Coronary artery (tissue), 2 donors: ENCODE measurements at regions not wholly inside any gene's neighbourhood (a gene's known extent, or its start where the extent isn't known, plus 50 kb on each side); places are given as distances from the start of the nearest gene placed in this dataset.
"Not testable (repeated sequence)": the region's sequence is repeated elsewhere in the genome, so short reads cannot be mapped to it uniquely, and the experiment has no call there.

Experiments used
- DNase-seq: peaks from one replicate; pipeline ENCODE4 v3.0.0-alpha.2; 2017; ENCODE audit warnings: low spot score
- H3K27ac ChIP-seq, 2 donors: fragments of 200-600 bp; sonication (generic); one replicate each; pipeline ENCODE4 v1.5.1; 2016 to 2019
- H3K4me3 ChIP-seq: fragments of 200-600 bp; sonication (generic); 2 replicates; pipeline ENCODE4 v1.5.1; 2016; ENCODE audit warnings: mild to moderate bottlenecking, moderate library complexity
- TF ChIP-seq, protein P1 (sequence below): fragments of 200-600 bp; sonication (generic); IDR thresholded peaks from one replicate; pipeline ENCODE4 v1.5.1; 2019; ENCODE audit warnings: antibody characterized with exemption

DNA sequence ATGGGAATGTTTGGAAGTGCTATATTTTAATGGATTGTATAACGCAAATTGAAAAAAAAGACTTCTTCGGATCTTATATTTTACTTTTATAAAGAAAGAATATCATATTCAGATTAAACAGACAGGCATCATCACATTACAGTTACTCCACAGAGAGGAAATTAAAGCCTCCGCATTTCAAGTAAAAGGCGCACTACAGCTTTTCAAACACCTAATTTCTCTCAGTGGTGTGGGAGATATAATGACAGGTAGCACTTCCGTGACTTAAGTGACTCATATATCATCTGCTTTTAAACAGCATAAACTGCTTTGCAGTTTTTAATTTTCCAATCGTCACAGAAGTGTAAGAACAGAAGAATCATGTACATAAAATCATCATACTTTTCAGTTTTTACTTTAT, 751.4 kb downstream of the FSCB start:
- no peak overlapping the region for H3K27ac ChIP-seq
- no peak overlapping the region for H3K4me3 ChIP-seq
- TF ChIP-seq, protein P1, sequence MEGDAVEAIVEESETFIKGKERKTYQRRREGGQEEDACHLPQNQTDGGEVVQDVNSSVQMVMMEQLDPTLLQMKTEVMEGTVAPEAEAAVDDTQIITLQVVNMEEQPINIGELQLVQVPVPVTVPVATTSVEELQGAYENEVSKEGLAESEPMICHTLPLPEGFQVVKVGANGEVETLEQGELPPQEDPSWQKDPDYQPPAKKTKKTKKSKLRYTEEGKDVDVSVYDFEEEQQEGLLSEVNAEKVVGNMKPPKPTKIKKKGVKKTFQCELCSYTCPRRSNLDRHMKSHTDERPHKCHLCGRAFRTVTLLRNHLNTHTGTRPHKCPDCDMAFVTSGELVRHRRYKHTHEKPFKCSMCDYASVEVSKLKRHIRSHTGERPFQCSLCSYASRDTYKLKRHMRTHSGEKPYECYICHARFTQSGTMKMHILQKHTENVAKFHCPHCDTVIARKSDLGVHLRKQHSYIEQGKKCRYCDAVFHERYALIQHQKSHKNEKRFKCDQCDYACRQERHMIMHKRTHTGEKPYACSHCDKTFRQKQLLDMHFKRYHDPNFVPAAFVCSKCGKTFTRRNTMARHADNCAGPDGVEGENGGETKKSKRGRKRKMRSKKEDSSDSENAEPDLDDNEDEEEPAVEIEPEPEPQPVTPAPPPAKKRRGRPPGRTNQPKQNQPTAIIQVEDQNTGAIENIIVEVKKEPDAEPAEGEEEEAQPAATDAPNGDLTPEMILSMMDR, result no peak
- no peak for DNase-seq

DNA sequence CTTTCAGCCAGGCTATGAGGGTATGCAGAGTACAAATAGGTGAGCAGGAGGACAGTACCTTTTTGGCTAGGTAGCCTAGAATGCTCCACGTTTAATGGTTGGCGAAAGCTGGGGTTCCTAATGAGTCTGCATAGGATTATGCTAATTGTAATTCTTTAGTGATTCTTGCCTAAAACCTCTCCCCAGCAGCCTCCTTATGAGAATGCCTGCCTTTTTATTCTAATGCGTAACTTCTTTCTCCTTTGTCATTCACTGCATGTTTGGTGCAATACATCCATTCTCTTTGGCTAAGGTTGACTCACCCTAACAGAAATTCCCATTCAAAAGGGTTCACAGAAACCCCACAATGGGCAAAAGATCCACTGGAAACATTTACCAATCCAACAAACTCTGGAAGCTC, 752.2 kb downstream of the FSCB start:
- Histone ChIP-seq H3K4me3 (no peak overlapping the region), H3K27ac (no peak overlapping the region)
- DNase-seq, result no peak
- TF ChIP-seq, protein P1, result no peak

DNA sequence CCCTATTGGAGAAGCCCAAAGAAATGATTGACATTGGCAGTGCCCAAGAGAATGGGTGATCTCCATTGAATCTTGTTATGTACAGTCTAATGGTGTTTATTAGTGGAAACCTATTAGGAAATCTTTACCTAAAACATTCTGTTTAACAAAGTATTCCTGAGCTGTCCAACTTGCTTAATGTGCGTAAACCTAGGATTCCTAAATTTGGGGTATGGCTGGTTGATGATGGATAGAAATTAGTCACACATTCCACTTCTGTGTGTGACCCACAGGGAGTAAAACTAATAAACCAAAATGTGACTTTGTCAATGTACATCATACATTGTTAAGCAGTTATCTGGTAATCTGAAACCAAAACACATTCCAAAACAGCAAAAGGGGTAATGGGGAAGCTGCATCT, 761.3 kb downstream of the FSCB start:
- TF ChIP-seq, protein P1, result no peak
- H3K4me3 ChIP-seq, result no peak overlapping the region
- DNase-seq, result no peak

DNA sequence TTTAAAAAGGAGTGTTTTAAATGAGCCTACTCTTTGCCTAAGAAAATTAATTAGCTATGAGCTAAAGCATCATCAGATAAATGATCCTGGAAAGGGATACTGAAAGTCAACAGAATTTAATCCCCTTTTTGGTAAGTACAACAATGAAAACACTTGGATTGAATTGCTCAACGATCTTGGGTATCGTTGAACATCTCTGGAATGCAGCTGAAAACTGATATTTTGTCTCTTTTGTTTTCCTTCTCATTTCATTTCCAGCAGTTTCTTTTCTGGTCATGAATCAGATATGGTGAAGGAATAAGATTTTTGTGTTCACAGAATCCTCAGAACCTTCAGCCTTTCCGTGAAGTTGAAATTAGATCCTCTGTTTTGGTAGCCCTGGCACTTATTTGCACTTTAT, 771.2 kb downstream of the FSCB start:
- Histone ChIP-seq H3K27ac (no peak overlapping the region), H3K4me3 (no peak overlapping the region)
- DNase-seq, result no peak
- TF ChIP-seq, protein P1, result no peak

More for the DNA sequence above, 761.3 kb downstream of the FSCB start:
- no peak overlapping the region for H3K27ac ChIP-seq

DNA sequence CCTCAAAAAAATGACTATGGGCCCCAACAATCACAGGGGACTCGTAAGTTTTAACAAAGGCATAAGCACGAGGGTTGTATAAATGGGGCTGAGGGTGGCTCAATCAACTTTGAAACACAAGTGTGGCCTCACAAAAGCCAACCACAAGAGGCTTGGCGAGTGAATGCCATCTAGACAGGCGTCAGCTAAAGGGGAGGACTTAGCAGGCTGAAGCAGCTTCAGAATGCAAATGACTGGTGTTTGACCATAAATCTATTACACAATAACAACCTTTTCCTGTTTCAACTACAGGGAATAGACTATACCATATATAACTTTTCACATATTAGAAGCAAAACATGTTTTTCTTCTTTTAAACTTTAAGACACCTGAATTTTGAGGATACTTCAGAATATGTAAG, 777.9 kb downstream of the FSCB start:
- H3K4me3 ChIP-seq, result no peak overlapping the region
- no peak overlapping the region for H3K27ac ChIP-seq
- DNase-seq, result no peak
- TF ChIP-seq, protein P1, result no peak

DNA sequence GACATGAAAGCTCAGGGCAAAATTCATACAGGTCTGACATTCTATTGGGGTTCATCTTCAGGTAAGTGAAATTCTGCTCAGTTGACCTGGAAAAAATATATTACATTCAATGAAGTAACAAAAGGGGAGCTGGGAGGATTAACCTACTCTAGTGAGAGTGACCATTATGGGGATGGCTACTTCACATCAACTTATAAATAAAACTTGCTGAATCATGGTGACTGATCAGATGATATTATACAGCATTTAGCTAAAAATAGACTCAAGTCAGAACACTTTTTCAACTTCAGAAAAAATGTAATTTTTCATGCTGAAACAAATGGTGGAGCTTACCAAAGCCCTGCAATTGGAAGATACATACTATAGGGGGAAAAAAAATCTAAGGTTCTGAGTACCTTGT, 800.2 kb downstream of the FSCB start:
- TF ChIP-seq, protein P1, result no peak
- H3K4me3 ChIP-seq, result no peak overlapping the region
- no peak for DNase-seq

DNA sequence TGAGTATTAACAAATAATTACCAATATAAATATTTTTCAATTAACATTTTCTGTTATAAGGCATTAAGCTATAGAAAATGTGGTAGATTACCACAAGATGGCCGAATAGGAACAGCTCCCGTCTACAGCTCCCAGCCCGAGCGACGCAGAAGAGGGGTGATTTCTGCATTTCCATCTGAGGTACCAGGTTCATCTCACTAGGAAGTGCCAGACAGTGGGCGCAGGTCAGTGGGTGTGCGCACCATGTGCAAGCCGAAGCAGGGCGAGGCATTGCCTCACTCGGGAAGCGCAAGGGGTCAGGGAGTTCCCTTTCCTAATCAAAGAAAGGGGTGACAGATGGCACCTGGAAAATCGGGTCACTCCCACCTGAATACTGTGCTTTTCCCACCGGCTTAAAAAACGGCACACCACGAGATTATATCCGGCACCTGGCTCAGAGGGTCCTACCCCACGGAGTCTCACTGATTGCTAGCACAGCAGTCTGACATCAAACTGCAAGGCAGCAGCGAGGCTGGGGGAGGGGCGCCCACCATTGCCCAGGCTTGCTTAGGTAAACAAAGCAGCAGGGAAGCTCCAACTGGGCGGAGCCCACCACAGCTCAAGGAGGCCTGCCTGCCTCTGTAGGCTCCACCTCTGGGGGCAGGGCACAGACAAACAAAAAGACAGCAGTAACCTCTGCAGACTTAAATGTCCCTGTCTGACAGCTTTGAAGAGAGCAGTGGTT, 808.4 kb downstream of the FSCB start:
- not testable (repeated sequence) for H3K27ac ChIP-seq, DNase-seq, H3K4me3 ChIP-seq

More for the DNA sequence above, 800.2 kb downstream of the FSCB start:
- H3K27ac ChIP-seq, result no peak overlapping the region
